ENCODE measurements at regions not wholly inside any gene's neighbourhood (a gene's known extent, or its start where the extent isn't known, plus 50 kb on each side); places are given as distances from the start of the nearest gene placed in this dataset.

DNA sequence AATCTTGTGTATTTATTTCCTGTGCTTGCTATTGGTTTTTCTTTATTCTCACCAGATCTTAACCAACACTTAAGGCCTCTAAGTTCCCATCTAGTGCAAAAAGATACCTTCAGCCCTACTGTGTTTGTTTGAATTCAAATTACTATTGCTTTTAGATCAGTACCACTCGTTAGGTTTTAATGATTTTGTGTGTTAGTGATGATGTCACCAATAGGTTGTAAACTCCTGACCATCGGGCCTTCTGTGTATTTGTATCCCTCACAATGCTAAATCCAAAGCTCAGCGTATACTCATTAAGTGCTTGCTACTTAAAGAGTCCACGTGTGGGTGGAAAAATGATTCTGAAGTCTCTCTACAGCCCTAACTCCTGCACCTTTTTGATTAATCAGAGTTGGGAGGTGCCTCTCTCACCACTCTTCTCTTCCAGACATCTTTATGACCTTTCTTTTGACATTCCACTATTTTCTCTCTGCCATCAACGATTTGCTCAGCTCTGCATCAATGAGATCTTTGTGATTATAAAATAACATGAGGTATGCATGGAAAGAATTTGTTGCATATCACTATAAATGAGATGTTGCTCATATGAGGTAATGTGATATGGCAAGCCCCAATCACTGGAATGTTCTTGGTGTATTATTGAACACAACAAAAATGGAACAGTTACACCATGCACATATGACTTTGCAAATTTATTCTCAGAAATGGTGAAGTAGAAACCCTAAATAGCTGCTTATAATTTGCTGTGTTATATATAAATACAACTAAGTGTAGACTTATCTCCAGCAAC is 55.1 kb upstream of the LAMA2 start:
- Histone ChIP-seq H3K27me3 (ENCODE audit: control insufficient read depth, insufficient read depth, low read length) (no peaks in the 10 kb centered on the region), H3K36me3 (replicated peaks; ENCODE audit: control insufficient read depth, insufficient read depth, low read length) (no peaks in the 10 kb centered on the region), H3K4me3 (ENCODE audit: insufficient read depth, low read depth, low read length) (no peak overlapping the region)
- DNase-seq, result no peak

DNA sequence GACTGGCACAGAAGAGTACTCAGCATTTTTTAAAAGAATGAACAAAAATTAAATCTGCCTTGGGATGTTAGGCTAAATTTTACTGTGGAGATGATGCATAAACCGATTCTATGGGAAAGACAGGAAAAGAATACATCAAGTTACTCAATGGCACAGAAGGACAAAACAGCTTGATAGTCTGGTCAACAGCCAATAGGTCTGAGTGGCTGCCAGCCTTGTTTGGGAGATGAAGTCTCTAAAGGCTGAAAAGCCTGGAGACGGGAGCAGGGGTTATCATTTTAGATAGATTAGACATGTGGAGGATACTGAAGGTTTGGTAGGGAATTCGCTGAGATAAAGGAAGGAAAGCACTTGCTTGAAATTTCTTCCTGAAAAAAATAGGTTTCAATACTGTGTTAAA is 56.3 kb upstream of the LAMA2 start:
- DNase-seq, result no peak
- Histone ChIP-seq H3K4me3 (ENCODE audit: insufficient read depth, low read depth, low read length) (no peak overlapping the region), H3K36me3 (replicated peaks; ENCODE audit: control insufficient read depth, insufficient read depth, low read length) (no peaks in the 10 kb centered on the region)

DNA sequence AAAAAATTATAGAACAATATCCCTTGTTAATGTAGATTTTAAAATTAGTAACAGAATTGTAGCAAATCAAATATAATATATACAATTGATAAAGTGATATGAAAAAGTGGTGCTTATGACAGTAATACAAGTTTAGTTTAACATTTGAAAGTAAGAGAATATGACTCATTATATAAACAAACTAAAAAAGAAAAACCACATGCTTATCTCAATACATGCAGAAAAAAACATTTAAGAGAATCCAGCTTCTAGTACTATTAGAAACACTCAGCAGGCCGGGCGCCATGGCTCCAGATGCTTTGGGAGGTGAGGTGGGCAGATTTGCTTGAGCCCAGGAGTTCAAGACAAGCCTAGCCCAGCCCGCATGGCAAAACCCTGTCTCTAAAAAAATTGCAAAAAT is 60.7 kb upstream of the LAMA2 start:
- no peak for DNase-seq
- Histone ChIP-seq H3K4me3 (ENCODE audit: insufficient read depth, low read depth, low read length) (no peak overlapping the region), H3K27me3 (ENCODE audit: control insufficient read depth, insufficient read depth, low read length) (no peaks in the 10 kb centered on the region), H3K36me3 (replicated peaks; ENCODE audit: control insufficient read depth, insufficient read depth, low read length) (no peaks in the 10 kb centered on the region)

More for the DNA sequence above, 56.3 kb upstream of the LAMA2 start:
- no peaks in the 10 kb centered on the region for H3K27me3 ChIP-seq (ENCODE audit: control insufficient read depth, insufficient read depth, low read length)

DNA sequence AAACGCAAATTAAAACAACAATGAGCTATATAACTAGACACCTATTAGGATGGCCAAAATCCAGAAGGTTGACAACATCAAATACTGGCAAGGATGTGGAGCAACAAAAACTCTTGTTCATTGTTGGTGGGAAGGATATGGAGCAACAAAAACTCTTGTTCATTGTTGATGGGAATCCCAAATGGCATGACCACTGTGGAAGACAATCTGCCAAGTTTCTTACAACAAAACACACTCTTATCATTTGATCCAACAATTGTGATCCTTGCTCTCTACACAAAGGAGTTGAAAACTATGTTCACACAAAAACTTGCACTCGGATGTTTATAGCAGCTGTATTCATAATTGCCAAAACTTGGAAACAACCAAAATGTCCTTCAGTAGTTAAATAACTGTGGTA is 61.8 kb upstream of the LAMA2 start:
- Histone ChIP-seq H3K27me3 (ENCODE audit: control insufficient read depth, insufficient read depth, low read length) (no peaks in the 10 kb centered on the region), H3K36me3 (replicated peaks; ENCODE audit: control insufficient read depth, insufficient read depth, low read length) (no peaks in the 10 kb centered on the region), H3K4me3 (ENCODE audit: insufficient read depth, low read depth, low read length) (no peak overlapping the region)
- DNase-seq, result no peak

DNA sequence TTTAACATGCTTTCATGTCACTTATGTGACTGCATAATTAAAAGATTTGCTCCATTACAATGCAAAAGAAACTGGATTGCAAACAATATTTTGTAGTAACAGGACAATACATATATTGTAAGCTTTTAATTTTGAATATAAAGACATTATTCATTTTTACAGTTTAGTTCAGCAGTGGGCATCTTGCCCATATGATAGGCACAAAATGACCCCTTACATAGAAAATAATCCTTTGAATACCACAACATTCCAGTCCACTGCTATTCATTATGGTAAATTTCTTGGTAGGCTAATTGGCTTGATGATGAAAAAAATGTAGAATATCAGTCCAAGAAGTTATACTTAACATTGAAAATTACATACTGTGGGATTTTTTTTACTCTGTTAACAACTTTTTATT is 74.1 kb upstream of the LAMA2 start:
- Histone ChIP-seq H3K27me3 (ENCODE audit: control insufficient read depth, insufficient read depth, low read length) (no peaks in the 10 kb centered on the region), H3K4me3 (ENCODE audit: insufficient read depth, low read depth, low read length) (no peak overlapping the region), H3K36me3 (replicated peaks; ENCODE audit: control insufficient read depth, insufficient read depth, low read length) (no peaks in the 10 kb centered on the region)
- DNase-seq, result no peak

DNA sequence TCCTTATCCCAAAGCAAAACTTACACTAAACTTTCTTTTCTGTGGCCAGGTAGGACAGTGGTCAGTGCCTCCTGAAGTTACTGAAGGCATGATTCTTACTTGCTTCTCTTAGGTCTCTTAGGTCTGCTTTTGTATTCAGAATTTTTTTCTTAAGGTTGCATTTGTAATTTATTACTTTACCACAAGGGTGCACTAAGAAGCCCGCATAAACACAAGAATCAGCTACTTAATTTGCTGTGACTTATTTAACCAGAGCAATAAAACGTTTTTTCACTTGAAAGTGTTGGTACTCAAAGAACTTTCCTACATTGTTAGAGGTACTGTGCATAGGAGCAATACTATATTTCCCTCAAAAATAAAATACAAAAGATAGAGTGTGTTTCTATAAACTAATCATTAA is 75.4 kb upstream of the LAMA2 start:
- Histone ChIP-seq H3K4me3 (ENCODE audit: insufficient read depth, low read depth, low read length) (no peak overlapping the region), H3K36me3 (replicated peaks; ENCODE audit: control insufficient read depth, insufficient read depth, low read length) (no peaks in the 10 kb centered on the region), H3K27me3 (ENCODE audit: control insufficient read depth, insufficient read depth, low read length) (no peaks in the 10 kb centered on the region)
- DNase-seq, result no peak

DNA sequence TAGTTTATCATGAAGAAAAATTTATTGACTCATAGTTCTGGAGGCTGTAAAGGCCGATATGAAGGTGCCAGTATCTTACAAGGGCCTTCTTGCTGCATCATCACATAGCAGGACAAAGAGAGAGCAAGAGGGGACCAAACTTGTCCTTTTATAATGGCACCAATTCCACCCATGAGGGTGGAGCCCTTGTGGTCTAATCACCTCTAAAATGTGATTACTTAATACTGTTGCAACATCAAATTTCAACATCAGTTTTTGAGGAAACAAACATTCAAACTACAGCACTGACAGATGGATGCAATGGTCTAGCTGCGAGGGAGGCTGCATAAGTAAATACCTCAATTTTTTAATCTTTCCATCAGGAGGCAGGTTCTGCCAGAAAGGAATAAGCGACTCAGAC is 76.7 kb upstream of the LAMA2 start:
- Histone ChIP-seq H3K27me3 (ENCODE audit: control insufficient read depth, insufficient read depth, low read length) (no peaks in the 10 kb centered on the region), H3K36me3 (replicated peaks; ENCODE audit: control insufficient read depth, insufficient read depth, low read length) (no peaks in the 10 kb centered on the region), H3K4me3 (ENCODE audit: insufficient read depth, low read depth, low read length) (no peak overlapping the region)
- DNase-seq, result no peak

DNA sequence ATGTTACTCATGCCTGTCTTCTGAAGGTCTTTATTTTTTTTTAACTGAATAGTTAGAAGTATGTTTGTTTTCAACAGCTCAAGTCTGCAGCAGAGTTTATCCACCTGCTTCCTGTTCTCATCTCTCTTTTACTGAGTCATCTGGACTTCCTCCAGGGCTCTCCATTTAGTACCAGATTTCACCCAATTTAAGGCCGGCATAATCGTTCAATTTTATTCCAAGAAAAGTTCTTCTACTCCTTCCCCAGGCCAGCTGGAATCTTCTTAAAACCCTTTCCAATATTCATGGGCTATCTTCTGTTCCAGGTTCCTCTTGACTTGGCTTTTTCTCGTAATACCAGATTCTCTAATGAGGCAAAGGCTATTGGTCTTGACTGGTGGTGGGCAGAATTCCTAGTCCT is 79.0 kb upstream of the LAMA2 start:
- DNase-seq, result no peak

DNA sequence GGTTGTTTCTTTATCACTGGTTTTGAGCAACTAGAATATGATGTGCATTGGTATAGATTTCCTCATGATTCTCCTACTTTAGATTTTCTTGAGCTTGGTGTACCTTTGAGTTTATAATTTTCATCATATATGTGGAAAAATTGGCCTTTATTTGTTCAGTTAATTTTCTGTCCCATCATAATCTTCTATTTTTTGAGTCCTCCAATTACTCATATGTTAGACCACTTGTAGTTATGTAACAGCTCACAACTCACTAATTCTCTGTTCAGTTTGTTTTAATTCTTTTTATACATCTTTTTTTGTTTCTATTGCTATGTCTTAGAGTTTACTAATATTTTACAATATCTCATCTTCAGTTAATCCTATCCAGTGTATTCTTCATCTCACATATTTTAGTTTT is 81.3 kb upstream of the LAMA2 start:
- Histone ChIP-seq H3K36me3 (replicated peaks; ENCODE audit: control insufficient read depth, insufficient read depth, low read length) (no peaks in the 10 kb centered on the region), H3K4me3 (ENCODE audit: insufficient read depth, low read depth, low read length) (no peak overlapping the region), H3K27me3 (ENCODE audit: control insufficient read depth, insufficient read depth, low read length) (no peaks in the 10 kb centered on the region)
- no peak for DNase-seq

More for the DNA sequence above, 79.0 kb upstream of the LAMA2 start:
- Histone ChIP-seq H3K27me3 (ENCODE audit: control insufficient read depth, insufficient read depth, low read length) (no peaks in the 10 kb centered on the region), H3K4me3 (ENCODE audit: insufficient read depth, low read depth, low read length) (no peak overlapping the region), H3K36me3 (replicated peaks; ENCODE audit: control insufficient read depth, insufficient read depth, low read length) (no peaks in the 10 kb centered on the region)

DNA sequence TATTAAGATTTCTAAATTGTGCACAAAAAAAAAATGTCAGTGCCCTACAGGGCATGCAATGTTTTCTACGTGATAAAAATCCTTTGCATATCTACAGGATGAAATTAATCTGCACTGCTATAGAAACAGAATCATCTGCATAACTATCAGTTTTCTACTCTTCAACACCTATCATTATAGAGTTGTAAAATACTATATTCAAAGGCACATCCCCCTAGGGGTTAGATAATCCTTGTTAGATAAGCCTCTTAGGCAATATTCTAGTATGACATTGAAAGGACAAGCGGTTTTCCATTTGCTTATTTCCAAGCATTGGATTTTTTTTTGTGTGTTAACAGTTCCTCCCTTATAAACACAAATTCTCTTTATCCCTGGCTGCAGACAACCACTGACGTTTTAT is 98.7 kb upstream of the LAMA2 start:
- H3K36me3 ChIP-seq (replicated peaks; ENCODE audit: control insufficient read depth, insufficient read depth, low read length), result no peaks in the 10 kb centered on the region
- no peak for DNase-seq
- no peaks in the 10 kb centered on the region for H3K27me3 ChIP-seq (ENCODE audit: control insufficient read depth, insufficient read depth, low read length)
- H3K4me3 ChIP-seq (ENCODE audit: insufficient read depth, low read depth, low read length), result no peak overlapping the region

DNA sequence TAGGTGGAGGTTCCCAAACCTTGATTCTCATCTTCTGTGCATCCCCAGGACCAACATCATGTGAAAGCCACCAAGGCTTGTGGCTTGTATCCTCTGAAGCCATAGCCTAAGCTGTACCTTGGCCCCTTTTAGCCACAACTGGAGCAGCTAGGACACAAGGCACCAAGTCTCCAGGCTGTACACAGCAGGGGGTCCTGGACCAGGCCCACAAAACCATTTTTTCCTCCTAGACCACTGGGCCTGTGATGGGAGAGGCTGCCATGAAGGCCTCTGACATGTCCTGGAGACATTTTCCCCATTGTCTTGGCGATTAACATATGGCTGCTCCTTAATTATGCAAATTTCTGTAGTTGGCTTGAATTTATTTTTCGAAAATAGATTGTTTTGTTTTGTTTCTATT is 114.8 kb upstream of the LAMA2 start:
- no peaks in the 10 kb centered on the region for H3K27me3 ChIP-seq (ENCODE audit: control insufficient read depth, insufficient read depth, low read length)
- H3K36me3 ChIP-seq (replicated peaks; ENCODE audit: control insufficient read depth, insufficient read depth, low read length), result no peaks in the 10 kb centered on the region
- no peak overlapping the region for H3K4me3 ChIP-seq (ENCODE audit: insufficient read depth, low read depth, low read length)
- DNase-seq, result no peak

DNA sequence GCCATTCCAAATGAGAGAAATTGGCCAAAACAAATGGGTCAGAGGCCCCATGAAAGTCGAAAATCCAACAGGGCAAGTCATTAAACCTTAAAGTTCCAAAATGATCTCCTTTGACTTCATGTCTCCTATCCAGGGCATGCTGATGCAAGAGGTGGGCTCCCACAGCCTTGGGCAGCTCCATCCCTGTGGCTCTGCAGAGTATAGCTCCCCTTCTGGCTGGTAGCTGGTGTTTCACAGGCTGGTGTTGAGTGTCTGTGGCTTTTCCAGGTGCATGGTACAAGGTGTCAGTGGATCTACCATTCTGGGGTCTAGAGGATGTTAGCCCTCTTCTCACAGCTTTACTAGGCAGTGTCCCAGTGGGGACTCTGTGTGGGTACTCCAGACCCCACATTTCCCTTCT is 115.2 kb upstream of the LAMA2 start:
- H3K4me3 ChIP-seq (ENCODE audit: insufficient read depth, low read depth, low read length), result no peak overlapping the region
- no peaks in the 10 kb centered on the region for H3K36me3 ChIP-seq (replicated peaks; ENCODE audit: control insufficient read depth, insufficient read depth, low read length)
- H3K27me3 ChIP-seq (ENCODE audit: control insufficient read depth, insufficient read depth, low read length), result no peaks in the 10 kb centered on the region
- no peak for DNase-seq

DNA sequence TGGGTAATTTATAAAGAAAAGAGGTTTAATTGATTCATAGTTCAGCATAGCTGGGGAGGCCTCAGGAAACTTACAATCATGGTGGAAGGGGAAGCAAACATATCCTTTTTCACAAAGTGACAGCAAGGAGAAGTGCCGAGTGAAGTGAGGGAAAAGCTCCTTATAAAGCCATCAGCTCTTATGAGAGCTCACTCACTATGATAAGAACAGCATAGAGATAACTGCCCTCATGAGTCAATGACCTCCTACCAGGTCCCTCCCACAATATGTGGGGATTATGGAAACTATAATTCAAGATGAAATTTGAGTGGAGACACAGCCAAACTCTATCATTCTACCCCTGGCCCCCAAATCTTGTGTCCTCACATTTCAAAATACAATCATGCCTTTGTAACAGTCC is 115.8 kb upstream of the LAMA2 start:
- Histone ChIP-seq H3K4me3 (ENCODE audit: insufficient read depth, low read depth, low read length) (no peak overlapping the region), H3K36me3 (replicated peaks; ENCODE audit: control insufficient read depth, insufficient read depth, low read length) (no peaks in the 10 kb centered on the region), H3K27me3 (ENCODE audit: control insufficient read depth, insufficient read depth, low read length) (no peaks in the 10 kb centered on the region)
- no peak for DNase-seq

DNA sequence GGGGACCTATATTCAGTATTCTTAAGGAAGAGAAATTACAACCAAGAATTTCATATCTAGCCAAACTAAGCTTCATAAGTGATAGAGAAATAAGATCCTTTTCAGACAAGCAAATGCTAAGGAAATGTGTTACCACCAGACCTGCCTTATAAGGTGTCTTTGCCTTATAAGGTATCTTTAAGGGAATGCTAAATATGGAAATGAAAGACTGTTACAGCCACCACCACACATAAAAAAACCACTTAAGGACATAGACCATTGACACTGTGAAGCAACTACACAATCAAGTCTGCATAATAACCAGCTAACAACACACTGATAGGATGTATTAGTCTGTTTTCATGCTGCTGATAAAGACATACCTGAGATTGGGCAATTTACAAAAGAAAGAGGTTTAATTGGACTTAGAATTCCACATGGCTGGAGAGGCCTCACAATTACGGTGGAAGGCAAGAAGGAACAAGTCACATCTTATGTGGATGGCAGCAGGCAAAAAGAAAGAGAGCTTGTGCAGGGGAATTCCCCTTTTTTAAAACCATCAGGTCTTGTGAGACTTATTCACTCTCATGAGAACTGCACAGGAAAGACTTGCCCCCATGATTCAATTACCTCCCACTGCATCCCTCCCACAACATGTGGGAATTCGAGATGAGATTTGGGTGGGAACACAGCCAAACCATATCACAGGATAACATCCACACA is 119.2 kb upstream of the LAMA2 start:
- no peaks in the 10 kb centered on the region for H3K36me3 ChIP-seq (replicated peaks; ENCODE audit: control insufficient read depth, insufficient read depth, low read length)
- no peak for DNase-seq
- no peak overlapping the region for H3K4me3 ChIP-seq (ENCODE audit: insufficient read depth, low read depth, low read length)

DNA sequence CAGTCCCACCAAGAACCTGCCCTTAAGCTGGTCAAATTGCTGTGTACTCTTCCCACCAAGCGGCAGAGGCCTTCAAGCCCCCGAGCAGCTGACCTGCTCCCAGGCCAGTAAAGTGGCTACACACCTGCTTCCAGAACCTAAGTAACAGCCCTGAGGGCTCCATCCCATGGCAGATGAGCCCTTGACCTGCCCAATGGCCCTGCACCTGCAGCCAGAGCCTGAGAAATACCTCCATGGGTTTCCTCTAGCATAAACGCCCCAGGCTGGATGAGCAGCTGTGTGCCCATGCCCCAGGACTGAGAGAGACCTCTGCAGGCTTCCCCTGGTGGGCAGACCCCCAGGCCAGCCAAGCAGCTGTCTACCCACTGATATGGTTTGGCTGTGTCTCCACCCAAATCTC is 123.0 kb upstream of the LAMA2 start:
- Histone ChIP-seq H3K4me3 (ENCODE audit: insufficient read depth, low read depth, low read length) (no peak overlapping the region), H3K27me3 (ENCODE audit: control insufficient read depth, insufficient read depth, low read length) (no peaks in the 10 kb centered on the region), H3K36me3 (replicated peaks; ENCODE audit: control insufficient read depth, insufficient read depth, low read length) (no peaks in the 10 kb centered on the region)
- no peak for DNase-seq

More for the DNA sequence above, 119.2 kb upstream of the LAMA2 start:
- H3K27me3 ChIP-seq (ENCODE audit: control insufficient read depth, insufficient read depth, low read length), result no peaks in the 10 kb centered on the region
